Skin epidermis (tissue), 12 donors: ENCODE measurements at regions not wholly inside any gene's neighbourhood (a gene's known extent, or its start where the extent isn't known, plus 50 kb on each side); places are given as distances from the start of the nearest gene placed in this dataset.

ENCODE experiments used
- H3K27ac ChIP-seq, 21 experiments: fragments of 200-600 bp; sonication (generic) in 11 of 21; one replicate each; pipeline ENCODE4 v1.5.0; 2020; ENCODE audit warnings: mild to moderate bottlenecking in 3 of 21, inconsistent platforms in 2 of 21, moderate library complexity in 2 of 21
- H3K4me3 ChIP-seq, 7 experiments: fragments of 200-600 bp; sonication (generic) in 2 of 7; one replicate each; pipeline ENCODE4 v1.5.0; 2020; ENCODE audit warnings: inconsistent platforms in 2 of 7, mild to moderate bottlenecking in 2 of 7, moderate library complexity in 1 of 7

DNA sequence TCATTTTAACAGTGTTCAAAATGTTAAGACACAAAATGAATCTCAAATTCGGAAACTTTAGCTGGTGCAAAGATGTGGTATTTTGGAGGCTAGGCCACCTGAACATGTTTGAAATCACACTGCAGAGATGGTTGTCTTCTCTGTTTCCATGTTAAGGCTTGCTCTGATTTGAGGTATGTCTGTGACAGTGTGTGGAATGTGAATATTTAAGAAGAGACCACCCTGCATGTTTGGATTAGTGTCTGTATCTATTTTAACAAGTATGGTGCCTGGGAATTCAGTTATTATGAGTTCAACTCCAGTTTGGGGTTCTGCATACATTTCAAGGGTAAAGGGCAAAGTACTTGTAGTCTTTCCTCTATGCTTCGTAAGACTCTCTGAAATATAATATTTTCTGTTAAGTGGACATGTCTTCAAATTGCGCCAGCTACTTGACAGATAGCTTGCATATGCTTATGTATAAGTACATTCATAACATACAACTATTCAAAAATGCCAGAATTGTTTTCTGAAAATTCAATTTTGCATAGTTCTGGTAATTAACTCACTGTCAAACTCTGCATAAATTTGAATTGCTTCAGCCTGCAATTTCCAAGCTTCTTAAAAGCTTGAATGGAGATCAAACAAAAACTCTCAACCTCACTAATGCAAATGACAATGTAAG, 424.0 kb downstream of the ADAMTS20 start:
- H3K4me3 ChIP-seq = no peak overlapping the region
- no peak overlapping the region for H3K27ac ChIP-seq

DNA sequence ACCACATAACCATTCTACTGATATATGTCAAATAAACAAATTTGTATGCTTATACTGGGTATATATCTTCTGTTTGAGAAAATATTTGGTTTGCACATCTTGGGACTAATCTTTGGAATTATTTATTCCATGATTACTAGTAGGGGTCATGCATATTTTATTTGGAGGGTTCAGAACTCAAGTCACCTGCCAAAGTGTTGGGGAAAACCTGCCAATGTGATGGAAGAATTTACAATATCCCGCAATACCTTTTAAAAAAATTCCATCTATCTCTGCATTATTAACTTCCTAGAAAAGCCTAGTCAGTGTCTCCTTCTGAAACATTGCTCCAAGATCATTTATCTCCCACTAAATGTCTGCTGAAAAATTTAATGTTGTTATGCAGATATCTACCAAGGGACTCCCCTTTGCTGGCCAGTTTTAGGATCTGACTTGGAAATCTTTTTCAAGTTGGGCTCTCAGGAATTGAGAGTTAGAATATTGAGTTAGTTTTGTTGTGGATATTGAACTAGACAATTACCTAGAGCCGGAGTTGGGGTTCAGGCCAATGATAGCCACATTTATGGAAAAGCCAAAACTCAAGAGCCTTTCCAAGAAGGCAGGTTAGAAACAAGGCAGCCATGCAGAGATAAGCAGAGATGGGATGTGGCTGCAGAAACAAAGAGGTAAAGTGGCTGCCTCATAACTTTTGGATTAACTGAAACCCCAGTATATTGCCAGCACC, 425.2 kb downstream of the ADAMTS20 start:
- H3K4me3 ChIP-seq = no peak overlapping the region
- no peak overlapping the region for H3K27ac ChIP-seq

DNA sequence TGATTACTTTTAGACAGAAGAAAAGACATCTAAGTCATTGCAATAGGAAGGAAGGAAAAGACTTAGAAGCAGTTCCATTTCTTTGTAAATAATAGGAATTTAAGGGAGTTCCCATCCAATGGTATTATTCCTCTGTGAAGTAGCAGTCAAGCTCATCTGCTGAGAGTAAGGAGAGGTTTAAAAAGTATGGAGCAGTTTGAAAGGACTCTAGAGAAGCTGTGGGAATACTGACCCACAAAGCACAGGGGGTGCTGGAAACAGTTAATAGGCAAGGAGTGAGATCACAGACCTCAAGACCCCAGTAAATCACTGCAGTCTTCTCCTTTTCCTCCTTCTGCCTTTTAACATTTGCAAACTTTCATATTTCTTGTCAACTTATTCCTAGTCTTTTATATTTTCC, 428.5 kb downstream of the ADAMTS20 start:
- peak overlapping the region in 1 of 21 experiments; percentile 32 for H3K27ac ChIP-seq
- H3K4me3 ChIP-seq = no peak overlapping the region

DNA sequence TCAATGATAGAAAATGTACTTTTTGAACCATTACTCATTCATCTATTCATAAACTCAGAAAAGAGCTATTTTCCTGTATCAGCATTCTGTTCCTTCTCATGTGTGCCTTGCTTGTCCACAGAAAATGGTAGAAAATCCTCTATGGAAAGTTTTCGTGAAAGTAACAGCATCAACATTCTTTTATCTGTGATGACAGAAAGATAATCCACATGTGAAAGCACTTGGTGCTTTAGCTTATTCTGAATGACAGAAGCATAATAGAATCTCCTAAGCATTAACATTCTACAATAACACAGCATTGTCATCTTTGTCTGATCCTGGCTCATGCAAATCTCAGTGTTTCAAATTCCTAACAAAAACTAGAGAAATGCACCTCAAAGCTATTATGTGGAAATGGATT, 431.9 kb downstream of the ADAMTS20 start:
- H3K4me3 ChIP-seq = no peak overlapping the region
- H3K27ac ChIP-seq = no peak overlapping the region

DNA sequence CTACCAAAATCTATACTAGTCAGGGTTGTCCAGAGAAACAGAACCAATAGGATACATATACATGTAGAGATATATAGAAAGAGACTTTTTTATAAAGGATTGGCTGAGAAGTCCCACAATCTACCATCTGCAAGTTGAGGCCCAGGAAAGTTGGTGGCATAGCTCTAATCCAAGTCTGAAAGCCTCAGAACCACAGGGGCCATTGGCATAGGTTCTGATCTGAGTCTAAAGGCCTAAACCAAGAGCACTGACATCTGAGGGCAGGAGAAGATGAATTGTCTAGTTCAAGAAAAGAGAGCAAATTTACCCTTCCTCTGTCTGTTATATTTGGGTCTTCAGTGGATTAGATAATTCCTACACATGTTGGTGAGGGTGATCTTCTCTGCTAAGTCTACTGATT, 433.1 kb downstream of the ADAMTS20 start:
- H3K4me3 ChIP-seq = no peak overlapping the region
- H3K27ac ChIP-seq = no peak overlapping the region

DNA sequence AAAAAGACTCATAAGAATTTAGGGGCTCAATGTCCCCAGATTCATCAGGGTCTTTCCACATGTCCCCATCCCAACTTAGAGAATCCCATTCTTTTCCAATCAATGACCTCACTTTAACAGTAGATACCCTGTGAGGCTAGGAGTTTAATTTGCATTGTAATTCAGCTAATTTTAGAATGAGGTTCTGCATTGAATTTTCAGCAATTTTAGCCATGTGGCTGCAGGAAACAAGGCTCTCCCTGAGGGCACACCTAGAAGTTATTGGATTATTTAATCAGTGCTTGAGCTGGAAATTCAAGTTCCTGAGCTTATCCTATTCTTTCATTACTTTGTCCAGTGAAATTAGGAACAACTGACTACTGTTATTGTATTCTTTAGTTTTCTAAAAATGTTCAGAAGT, 433.8 kb downstream of the ADAMTS20 start:
- H3K27ac ChIP-seq = no peak overlapping the region
- H3K4me3 ChIP-seq = no peak overlapping the region

DNA sequence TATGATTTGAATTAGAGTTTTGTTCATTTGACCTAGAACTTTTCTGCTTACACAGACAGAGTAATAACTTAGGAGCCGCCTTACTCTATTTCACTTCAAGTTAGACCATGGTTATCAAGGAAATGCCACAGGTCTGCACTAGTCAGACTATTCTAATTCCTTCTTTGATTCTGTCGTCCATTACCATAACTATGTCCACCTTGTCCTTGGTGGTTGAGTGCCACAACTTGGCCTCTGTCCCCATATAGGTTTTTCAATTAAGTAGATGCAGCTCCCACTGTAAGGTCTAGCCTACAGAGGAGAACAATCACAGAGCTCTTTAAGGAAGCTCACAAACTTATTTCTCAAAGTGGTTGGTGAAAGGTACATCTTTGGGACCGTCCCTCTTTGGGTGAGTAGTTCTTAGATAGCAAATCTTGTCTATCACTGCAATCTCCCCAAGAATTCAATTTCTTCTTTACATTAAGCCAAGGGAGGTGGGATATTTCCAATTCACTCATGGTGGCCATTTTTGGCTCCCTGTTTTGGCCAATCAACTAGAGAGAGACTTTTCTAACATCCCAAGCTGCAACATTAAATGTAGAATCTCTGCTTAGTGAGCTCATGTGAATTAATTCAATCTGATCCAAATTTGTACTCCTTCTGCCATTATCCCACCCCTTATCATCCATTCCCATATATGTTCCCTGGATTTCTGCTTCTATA, 434.6 kb downstream of the ADAMTS20 start:
- H3K4me3 ChIP-seq = no peak overlapping the region
- H3K27ac ChIP-seq = no peak overlapping the region

DNA sequence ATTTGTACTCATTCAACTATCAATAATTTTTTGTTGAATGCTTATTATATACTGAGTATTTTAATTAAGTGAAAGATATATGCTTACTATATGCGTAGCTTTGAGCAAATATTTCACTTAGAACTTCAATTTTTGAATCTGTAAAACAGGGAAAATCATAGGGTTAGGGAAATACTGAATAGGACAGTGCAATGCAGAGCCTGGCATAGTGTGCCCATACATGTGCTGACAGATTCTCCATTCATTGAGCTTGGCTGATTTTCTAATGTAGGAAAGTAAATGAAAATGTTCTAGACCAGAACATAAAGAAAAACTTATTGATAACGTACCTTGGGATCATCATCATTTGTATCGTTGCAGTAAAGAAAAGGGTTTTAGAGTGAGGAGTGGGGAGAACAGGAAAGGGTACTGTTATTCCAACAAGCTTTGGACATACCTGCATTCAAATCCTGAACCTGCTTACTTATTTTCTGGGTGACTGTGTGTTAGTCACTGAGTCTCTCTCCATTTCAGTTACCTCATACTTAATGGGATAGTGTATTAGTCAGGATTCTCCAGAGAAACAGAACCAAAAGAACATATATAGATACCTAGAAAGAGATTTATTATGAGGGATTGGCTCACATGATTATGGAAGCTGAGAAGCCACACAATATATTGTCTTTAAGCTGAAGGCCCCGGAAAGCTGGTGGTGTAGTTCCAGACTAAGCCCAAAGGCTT, 436.4 kb downstream of the ADAMTS20 start:
- Histone ChIP-seq H3K4me3 (no peak overlapping the region), H3K27ac (no peak overlapping the region)

DNA sequence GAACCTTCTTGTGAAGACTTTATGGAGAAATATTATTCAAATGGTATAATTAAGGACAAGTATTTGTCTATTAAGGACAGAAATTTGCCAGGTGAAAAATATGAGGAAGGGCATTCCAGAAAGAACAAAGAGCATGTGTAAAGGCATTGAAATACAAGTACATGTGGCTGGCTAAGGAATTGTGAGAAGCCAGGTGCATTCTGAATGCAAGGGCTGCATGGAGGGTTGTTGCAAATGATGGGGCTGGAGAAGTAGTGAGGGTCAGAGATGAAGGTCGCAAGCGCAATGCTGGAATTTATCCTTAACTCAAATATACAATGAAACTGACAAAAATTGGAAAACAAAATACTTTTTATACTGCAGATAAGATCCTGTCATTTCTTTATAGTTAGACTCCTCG, 437.7 kb downstream of the ADAMTS20 start:
- Histone ChIP-seq H3K27ac (no peak overlapping the region), H3K4me3 (no peak overlapping the region)

DNA sequence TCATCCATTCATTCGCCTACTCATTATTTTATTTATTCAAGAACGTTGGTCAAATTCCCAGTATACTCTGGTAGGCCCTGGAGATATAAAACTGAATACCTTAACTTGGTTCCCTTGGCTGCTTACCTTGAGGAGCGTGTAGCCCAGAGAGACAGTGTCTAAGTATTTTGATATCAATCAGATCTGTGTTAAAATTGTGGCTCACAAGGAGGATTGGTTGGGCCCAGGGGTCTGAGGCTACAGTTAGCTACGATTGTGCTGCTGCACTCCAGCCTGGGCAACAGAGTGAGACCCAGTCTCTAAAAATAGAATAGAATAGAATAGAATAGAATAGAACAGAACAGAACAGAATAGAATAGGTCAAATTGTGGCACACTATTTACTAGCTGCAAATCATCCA, 438.4 kb downstream of the ADAMTS20 start:
- Histone ChIP-seq H3K4me3 (no peak overlapping the region), H3K27ac (peak overlapping the region in 1 of 21 experiments; percentile 6)

DNA sequence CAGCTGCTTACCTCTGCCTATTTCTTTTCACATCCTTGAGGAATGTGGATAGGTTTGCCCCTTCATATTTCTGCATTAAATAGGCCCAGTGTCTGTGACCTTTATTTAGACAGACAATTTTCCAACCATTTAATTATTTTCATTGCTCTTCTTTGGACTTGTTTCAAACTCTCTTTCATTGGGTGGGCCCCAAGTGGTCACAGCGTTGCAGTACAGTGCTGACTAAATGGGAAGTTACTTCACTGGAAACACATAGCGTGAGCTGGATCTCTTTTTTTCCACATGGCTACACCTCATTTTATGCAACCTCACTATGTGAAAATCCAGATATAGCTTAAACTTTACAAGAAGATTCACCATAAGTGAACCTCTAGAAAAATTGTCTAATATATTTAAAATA, 438.9 kb downstream of the ADAMTS20 start:
- H3K27ac ChIP-seq = peak overlapping the region in 1 of 21 experiments; percentile 32

DNA sequence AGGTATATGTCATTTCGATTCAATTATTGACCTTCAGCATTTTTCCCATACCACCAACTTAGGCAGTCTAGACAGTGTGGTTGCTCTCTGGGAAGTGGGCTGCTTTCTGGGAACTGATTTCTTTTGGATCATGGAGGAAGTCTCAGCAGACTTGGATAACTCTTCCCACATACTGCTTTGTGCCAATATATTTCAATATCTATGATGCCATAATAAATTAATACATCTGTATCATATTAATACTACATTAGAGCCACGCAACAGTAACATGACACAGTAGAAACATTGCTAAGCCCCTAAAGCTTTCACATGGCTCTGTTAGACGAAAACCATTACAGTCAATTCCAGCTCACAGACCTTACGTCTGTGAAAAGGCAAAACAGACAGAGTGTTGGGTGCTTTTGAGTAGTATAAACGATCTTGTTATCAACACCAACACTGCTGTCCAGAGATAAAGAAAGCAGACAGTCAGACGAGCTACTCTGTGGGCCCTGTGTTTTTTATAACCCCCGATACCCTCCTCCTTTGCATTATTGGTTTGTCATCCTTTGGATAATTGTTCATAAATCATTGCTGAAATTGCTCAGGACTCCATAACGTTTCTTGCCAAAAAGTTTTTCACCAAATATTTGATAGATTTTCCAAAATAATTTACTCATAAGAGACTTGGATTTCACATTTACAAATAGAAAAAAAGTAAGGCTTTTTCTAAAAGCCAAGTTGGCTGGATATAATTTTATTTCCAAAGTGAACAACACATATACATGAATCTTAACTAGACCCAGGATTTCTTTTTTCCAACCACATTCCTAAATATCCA, 439.7 kb downstream of the ADAMTS20 start:
- H3K27ac ChIP-seq = peak overlapping the region in 4 of 21 experiments; percentile 32 to 49 (median 36)
- no peak overlapping the region for H3K4me3 ChIP-seq

More for the DNA sequence above, 438.9 kb downstream of the ADAMTS20 start:
- no peak overlapping the region for H3K4me3 ChIP-seq

DNA sequence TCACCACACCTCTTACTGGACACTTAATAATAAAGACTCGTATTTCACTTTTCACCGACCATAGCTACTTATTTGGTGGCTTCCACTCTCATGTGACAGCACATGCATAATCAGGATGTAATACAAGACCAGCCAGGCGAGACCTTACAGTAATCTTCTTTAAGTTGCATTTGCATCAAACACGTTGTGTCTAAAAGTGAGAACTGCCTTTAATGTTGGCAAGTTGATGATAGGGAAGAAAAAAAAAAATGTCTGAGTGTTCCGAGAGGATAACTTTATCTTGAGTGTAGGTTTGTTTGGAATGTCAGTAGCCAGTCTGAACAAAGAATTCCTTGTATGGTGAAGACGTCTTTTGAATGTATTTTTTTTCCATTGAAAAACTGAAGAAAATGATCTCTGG, 440.4 kb downstream of the ADAMTS20 start:
- Histone ChIP-seq H3K27ac (peak overlapping the region in 2 of 21 experiments; percentile 1 to 9), H3K4me3 (no peak overlapping the region)

DNA sequence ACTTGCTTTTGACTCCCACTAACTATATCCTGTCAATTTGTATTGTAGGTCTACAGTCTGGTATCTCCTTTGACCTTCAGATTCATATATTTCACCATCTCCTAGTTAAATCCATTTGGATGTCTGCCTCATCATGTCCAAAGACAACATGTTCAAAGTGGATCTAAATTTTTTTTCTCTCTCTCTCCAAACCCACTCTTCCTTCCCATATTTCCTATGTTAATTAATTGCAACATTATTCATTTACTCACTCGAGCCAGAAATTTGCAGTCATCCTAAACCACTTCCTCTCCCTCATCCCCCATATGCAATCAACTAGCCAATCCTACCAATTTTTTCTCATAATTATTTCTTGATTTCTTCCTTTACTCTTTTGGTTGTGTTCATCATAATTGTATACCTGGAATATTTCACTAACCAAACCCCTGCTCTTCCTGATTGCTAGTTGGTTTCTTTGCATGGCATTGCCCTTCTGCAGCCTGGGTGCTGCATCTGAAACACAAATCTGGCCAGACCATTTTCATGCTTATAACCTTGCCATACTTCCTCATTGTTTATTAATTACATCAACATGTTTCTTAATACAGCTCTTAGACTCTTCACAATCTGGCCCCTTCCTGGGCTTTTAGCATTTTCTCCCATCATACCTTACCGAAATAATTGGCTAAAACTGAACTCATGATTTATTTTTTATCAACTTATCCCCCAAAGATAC, 442.2 kb downstream of the ADAMTS20 start:
- Histone ChIP-seq H3K27ac (no peak overlapping the region), H3K4me3 (no peak overlapping the region)

DNA sequence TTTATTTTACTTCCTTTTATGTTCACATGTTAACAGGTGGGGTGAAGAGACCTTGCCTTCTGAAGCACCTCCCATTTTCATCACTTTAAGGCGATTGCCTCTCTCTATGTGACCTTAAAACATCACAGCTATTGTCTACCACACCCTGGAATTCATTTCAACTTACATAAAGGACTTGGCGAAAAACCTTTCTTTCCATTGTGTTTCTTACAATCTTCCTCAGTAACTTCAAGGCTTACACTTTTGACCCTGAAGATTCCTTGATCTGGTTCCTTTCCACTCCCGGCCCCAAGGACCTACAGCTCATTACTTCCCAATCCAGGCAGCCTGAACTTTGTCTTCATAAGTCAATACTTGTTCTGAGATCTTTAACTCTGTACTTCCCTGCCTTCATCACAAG, 443.3 kb downstream of the ADAMTS20 start:
- Histone ChIP-seq H3K4me3 (no peak overlapping the region), H3K27ac (no peak overlapping the region)

DNA sequence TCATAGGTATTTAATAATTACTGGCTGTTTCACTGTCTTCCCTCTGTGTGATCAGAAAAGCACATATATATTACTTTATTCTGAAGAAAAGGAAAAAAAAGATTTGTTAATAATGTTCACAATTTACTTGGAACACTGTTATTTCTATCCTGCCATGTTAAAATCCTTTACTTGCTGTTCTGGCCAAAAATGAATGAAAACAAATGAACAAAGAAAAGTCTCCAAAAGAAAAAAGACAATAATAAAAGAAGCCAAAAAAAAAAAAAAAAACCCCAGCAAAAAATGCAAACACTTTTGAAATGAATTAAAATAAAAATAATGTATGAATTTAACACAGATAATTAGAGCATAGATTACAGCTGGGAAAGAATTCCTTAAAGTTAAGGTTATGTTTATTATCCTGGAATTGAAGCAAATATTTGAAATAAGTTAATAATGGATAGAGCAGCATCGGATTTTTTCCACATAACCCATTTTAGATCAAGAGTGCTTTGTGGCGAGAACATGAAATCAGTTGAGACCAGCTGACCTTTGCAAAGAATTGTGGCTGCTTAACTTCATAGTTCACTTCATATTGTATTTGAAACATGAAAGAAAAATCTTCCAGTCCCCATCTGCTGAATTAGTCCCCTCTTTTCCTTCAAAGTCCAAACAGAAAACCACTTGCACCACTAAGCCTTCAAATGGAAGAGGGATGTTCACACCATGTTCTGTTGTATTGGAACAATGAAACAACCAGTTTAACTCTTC, 444.8 kb downstream of the ADAMTS20 start:
- no peak overlapping the region for H3K27ac ChIP-seq
- no peak overlapping the region for H3K4me3 ChIP-seq

DNA sequence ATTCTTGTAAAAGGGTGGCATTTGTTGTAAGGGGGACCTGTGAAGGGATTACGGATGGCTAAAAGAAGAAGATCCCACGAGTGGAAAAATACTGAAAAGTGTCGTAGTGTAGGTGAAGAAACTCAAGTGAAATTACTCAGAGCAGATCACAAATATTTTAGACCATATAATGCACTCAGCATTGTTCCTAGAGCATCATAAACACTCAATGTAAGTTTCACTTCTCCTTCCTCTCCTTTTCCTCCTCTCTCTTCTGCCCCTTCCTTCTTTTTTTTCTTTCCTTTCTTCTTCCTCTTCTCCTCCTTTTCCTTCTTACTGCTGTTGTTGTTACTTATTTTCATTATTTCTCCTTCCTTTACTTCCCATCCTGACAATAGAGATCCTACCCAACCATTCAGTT, 445.6 kb downstream of the ADAMTS20 start:
- H3K27ac ChIP-seq = no peak overlapping the region
- H3K4me3 ChIP-seq = no peak overlapping the region

DNA sequence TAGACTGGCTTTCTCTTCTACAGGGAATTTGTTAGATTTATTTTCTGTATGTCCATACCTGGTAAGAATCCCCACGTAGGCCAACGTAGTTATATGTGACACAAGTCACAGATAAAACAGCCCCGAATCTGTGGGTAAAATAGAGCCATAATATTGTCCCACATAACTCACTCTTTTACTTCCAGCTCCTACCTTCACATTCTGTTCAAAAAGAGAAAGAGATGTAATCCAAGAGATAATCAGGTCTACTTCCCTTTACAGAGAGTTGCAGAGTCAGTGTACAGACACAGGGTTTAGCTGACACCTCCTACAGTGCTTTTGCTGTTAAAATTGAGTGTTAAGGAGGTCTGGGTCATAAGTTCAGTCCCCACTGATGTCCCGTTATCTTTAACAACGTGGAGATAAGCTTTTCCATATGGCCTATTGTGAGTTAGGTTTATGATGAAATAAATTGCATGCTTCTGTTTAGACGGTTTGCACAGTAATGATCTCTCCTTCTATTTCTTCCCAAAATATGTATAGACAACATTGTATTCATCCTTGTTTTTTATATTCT, 446.5 kb downstream of the ADAMTS20 start:
- Histone ChIP-seq H3K4me3 (no peak overlapping the region), H3K27ac (no peak overlapping the region)
